ENCODE measurements at regions not wholly inside any gene's neighbourhood (a gene's known extent, or its start where the extent isn't known, plus 50 kb on each side); places are given as distances from the start of the nearest gene placed in this dataset.

DNA sequence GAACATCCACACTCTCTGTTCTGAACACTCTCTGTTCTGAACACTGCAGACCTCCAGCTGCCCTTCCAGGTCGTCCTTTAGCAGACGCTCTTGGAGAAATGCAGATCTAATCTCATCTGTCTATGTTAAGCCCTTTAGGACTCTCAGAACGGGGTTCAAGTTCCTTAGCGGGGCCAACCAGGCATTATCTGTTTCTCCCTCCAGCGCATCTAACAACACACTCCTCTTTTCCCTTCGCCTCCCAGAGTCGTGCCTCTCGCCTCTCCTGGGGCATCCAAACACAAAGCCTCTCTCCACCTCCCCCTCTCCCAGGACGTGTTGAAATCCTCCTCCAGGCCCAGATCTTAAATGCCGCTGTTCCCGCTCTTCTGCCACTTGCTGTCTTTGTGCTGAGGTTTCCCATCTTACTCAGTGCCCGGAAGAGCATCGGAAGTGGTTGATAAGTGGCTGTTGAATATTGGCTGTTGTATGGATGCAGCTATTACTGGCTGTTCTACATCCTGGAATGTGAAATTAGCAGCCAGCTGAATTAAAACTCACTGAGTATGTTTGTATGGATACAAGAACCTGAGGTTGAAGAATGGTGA, 108.4 kb upstream of the GGTLC1 start:
- no peaks in the 10 kb centered on the region for H3K36me3 Mint-ChIP-seq (ENCODE audit: low read depth)
- Histone ChIP-seq H3K4me1 (ENCODE audit: insufficient read depth, low read length) (peaks cover 5% of the 10 kb centered on the region), H3K4me3 (ENCODE audit: low read length) (no peak overlapping the region), H3K36me3 (ENCODE audit: insufficient read depth, low read length) (no peaks in the 10 kb centered on the region), H3K27ac (ENCODE audit: low read depth in 1 of 2, low read length in 2 of 2) (no peak overlapping the region), H3K9me3 (ENCODE audit: control insufficient read depth in 1 of 2, insufficient read depth in 1 of 2, low read length in 2 of 2) (no peaks in the 10 kb centered on the region), H3K27me3 (ENCODE audit: control insufficient read depth in 1 of 2, insufficient read depth in 2 of 2, low read length in 2 of 2) (no peaks in the 10 kb centered on the region)
- DNase-seq (no peak), ATAC-seq (ENCODE audit: poor library complexity) (no peak)
- H3K27me3 Mint-ChIP-seq: peaks cover 4% of the 10 kb centered on the region
- no peak overlapping the region for H3K27ac Mint-ChIP-seq
- intact Hi-C loops (cut with DNase I, micrococcal nuclease): loop anchor here in 1 of 2 experiments (5.0 kb wide), 1 partner anchor 100 kb away; no protein-coding TSS in a partner anchor
- TF ChIP-seq CTCF (IDR thresholded peaks at IDR 0.05): no peak
- no peak overlapping the region for H3K4me3 Mint-ChIP-seq
- POLR2A ChIA-PET: no interaction called here
- H3K4me1 Mint-ChIP-seq (ENCODE audit: low read depth): no peaks in the 10 kb centered on the region
- H3K9me3 Mint-ChIP-seq: no peaks in the 10 kb centered on the region
- CTCF ChIA-PET: no interaction called here

DNA sequence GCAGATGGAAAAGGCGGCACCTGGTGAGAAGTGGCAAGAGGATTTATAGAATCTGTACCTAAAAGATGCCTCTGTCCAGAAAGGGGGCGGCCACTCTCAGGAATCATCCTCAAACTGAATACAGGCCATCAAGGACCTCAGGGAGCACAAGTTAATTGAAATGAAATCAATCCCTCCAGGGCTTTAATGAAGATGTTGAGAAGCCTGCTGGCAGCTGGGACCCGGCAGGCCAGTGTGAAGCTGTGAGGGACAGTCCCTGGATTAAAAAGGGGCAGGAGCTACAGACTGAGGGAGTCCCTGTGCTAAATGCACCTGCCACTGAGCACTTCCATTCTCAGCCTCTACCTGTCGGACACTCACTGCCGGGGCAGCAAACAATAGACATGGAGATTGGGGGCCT, 107.7 kb upstream of the GGTLC1 start:
- Histone ChIP-seq H3K4me1 (ENCODE audit: insufficient read depth, low read length) (peaks cover 5% of the 10 kb centered on the region), H3K36me3 (ENCODE audit: insufficient read depth, low read length) (no peaks in the 10 kb centered on the region), H3K9me3 (ENCODE audit: control insufficient read depth in 1 of 2, insufficient read depth in 1 of 2, low read length in 2 of 2) (no peaks in the 10 kb centered on the region), H3K27me3 (ENCODE audit: control insufficient read depth in 1 of 2, insufficient read depth in 2 of 2, low read length in 2 of 2) (no peaks in the 10 kb centered on the region), H3K4me3 (ENCODE audit: low read length) (no peak overlapping the region), H3K27ac (ENCODE audit: low read depth in 1 of 2, low read length in 2 of 2) (no peak overlapping the region)
- Mint-ChIP-seq H3K27ac (no peak overlapping the region), H3K27me3 (peaks cover 4% of the 10 kb centered on the region), H3K36me3 (ENCODE audit: low read depth) (no peaks in the 10 kb centered on the region), H3K4me1 (ENCODE audit: low read depth) (no peaks in the 10 kb centered on the region), H3K4me3 (no peak overlapping the region), H3K9me3 (no peaks in the 10 kb centered on the region)
- no peak for ATAC-seq (ENCODE audit: poor library complexity)
- DNase-seq: no peak
- ChIA-PET POLR2A (no interaction called here), CTCF (no interaction called here)
- intact Hi-C loops (cut with DNase I, micrococcal nuclease): loop anchor here in 1 of 2 experiments (5.0 kb wide), 1 partner anchor 99 kb away; no protein-coding TSS in a partner anchor
- no peak for TF ChIP-seq CTCF (IDR thresholded peaks at IDR 0.05)

DNA sequence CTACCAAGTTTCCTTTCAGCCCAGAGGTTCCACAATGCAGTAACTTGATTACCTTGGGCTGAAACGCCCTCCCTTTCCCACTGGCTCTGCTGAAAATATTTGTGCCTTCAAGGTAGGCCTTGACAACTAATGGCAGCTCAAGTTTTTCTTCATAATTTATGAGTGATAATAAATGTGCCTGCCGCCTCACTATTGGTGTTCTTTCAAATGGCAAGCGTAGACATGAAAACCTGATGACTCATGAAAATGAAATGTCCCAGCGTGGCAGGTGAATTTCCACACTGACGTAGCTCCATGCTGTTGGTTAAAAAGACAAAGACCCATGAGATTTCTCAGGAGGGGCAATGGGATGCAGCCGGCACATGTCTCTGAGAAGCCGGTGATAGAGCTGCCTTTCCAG, 107.2 kb upstream of the GGTLC1 start:
- DNase-seq: no peak
- H3K4me3 Mint-ChIP-seq: no peak overlapping the region
- no peak for TF ChIP-seq CTCF (IDR thresholded peaks at IDR 0.05)
- H3K27ac Mint-ChIP-seq: no peak overlapping the region
- Histone ChIP-seq H3K4me1 (ENCODE audit: insufficient read depth, low read length) (peaks cover 5% of the 10 kb centered on the region), H3K4me3 (ENCODE audit: low read length) (no peak overlapping the region), H3K27me3 (ENCODE audit: control insufficient read depth in 1 of 2, insufficient read depth in 2 of 2, low read length in 2 of 2) (no peaks in the 10 kb centered on the region), H3K36me3 (ENCODE audit: insufficient read depth, low read length) (no peaks in the 10 kb centered on the region), H3K27ac (ENCODE audit: low read depth in 1 of 2, low read length in 2 of 2) (no peak overlapping the region), H3K9me3 (ENCODE audit: control insufficient read depth in 1 of 2, insufficient read depth in 1 of 2, low read length in 2 of 2) (no peaks in the 10 kb centered on the region)
- peaks cover 4% of the 10 kb centered on the region for H3K27me3 Mint-ChIP-seq
- no peaks in the 10 kb centered on the region for H3K36me3 Mint-ChIP-seq (ENCODE audit: low read depth)
- H3K4me1 Mint-ChIP-seq (ENCODE audit: low read depth): no peaks in the 10 kb centered on the region
- ChIA-PET CTCF (no interaction called here), POLR2A (no interaction called here)
- ATAC-seq (ENCODE audit: poor library complexity): no peak
- H3K9me3 Mint-ChIP-seq: no peaks in the 10 kb centered on the region
- intact Hi-C loops (cut with DNase I, micrococcal nuclease): loop anchor here in 1 of 2 experiments (5.0 kb wide), 1 partner anchor 98 kb away; no protein-coding TSS in a partner anchor

All from CD4-positive, alpha-beta T cell (primary cell).